Activated naive CD4-positive, alpha-beta T cell treated with anti-CD3 and anti-CD28 coated beads, Interleukin-2, amount 10 ng/mL, durations not matched to agents 7 days and 5 days (primary cell): ENCODE measurements at regions not wholly inside any gene's neighbourhood (a gene's known extent, or its start where the extent isn't known, plus 50 kb on each side); places are given as distances from the start of the nearest gene placed in this dataset.

Source experiments
- CTCF ChIA-PET: fragments of 350-600 bp; sonication (Branson Sonifier 250); formaldehyde crosslinking; loops from one replicate; lab custom pipeline; 2021; ENCODE audit warnings: antibody characterized with exemption; lab: Charles Lee
- DNase-seq: peaks from one replicate; pipeline ENCODE4 v3.0.0-alpha.2; 2020
- H3K27ac Mint-ChIP-seq: one replicate; pipeline ENCODE4 v1.8.0; 2021; ENCODE audit warnings: mild to moderate bottlenecking, moderate library complexity, mixed read lengths
- H3K27me3 Mint-ChIP-seq: one replicate; pipeline ENCODE4 v1.8.0; 2021; ENCODE audit warnings: mild to moderate bottlenecking, mixed read lengths
- H3K36me3 Mint-ChIP-seq: one replicate; pipeline ENCODE4 v1.8.0; 2021; ENCODE audit warnings: mixed read lengths
- H3K4me1 Mint-ChIP-seq: one replicate; pipeline ENCODE4 v1.8.0; 2021; ENCODE audit warnings: mixed read lengths
- H3K4me3 Mint-ChIP-seq: one replicate; pipeline ENCODE4 v1.8.0; 2021; ENCODE audit warnings: mild to moderate bottlenecking, moderate library complexity, mixed read lengths
- H3K9me3 Mint-ChIP-seq: one replicate; pipeline ENCODE4 v1.8.0; 2021; ENCODE audit warnings: mixed read lengths

GRCh38 chr1:208628022-208628914 lies 384.1 kb upstream of the PLXNA2 start:
- no peak for DNase-seq
- Mint-ChIP-seq H3K9me3 (no peaks in the 10 kb centered on the region), H3K4me1 (no peaks in the 10 kb centered on the region), H3K27ac (no peak overlapping the region), H3K27me3 (peaks cover 4% of the 10 kb centered on the region), H3K36me3 (no peaks in the 10 kb centered on the region), H3K4me3 (no peak overlapping the region)
- CTCF ChIA-PET = no interaction called here

GRCh38 chr1:208631092-208631491 lies 386.9 kb upstream of the PLXNA2 start:
- CTCF ChIA-PET = interaction anchor here (0.8 kb wide), 1 partner anchor 21 kb away, joined by 3 read pairs; no protein-coding TSS in a partner anchor
- no peaks in the 10 kb centered on the region for H3K4me1 Mint-ChIP-seq
- H3K27ac Mint-ChIP-seq = no peak overlapping the region
- no peaks in the 10 kb centered on the region for H3K9me3 Mint-ChIP-seq
- DNase-seq = no peak
- H3K36me3 Mint-ChIP-seq = no peaks in the 10 kb centered on the region
- H3K27me3 Mint-ChIP-seq = peaks cover 4% of the 10 kb centered on the region
- H3K4me3 Mint-ChIP-seq = no peak overlapping the region

DNA sequence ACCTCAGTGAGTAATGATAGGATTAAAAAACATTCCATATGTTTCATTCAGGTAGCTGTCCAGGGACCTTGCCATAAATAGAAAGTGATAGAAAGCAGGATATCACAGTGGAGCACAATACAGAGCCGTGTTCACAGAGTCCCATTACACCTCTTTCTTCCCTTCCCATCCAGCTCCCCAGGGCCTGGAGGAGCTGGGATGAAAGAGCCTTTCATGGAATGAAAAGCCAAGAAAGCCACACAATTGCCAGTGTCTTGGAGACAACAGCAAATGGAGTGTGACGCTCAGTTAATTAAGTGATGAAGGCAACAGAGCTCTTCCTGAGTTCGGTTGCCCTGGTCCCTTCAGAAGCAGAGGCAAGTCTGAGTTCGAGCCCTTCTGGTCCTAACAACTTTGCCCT lies 387.3 kb upstream of the PLXNA2 start:
- Mint-ChIP-seq H3K9me3 (no peaks in the 10 kb centered on the region), H3K27me3 (peaks cover 4% of the 10 kb centered on the region), H3K27ac (no peak overlapping the region), H3K36me3 (no peaks in the 10 kb centered on the region), H3K4me3 (no peak overlapping the region), H3K4me1 (no peaks in the 10 kb centered on the region)
- no peak for DNase-seq
- CTCF ChIA-PET = interaction anchor here (0.8 kb wide), 1 partner anchor 21 kb away, joined by 3 read pairs; no protein-coding TSS in a partner anchor

DNA sequence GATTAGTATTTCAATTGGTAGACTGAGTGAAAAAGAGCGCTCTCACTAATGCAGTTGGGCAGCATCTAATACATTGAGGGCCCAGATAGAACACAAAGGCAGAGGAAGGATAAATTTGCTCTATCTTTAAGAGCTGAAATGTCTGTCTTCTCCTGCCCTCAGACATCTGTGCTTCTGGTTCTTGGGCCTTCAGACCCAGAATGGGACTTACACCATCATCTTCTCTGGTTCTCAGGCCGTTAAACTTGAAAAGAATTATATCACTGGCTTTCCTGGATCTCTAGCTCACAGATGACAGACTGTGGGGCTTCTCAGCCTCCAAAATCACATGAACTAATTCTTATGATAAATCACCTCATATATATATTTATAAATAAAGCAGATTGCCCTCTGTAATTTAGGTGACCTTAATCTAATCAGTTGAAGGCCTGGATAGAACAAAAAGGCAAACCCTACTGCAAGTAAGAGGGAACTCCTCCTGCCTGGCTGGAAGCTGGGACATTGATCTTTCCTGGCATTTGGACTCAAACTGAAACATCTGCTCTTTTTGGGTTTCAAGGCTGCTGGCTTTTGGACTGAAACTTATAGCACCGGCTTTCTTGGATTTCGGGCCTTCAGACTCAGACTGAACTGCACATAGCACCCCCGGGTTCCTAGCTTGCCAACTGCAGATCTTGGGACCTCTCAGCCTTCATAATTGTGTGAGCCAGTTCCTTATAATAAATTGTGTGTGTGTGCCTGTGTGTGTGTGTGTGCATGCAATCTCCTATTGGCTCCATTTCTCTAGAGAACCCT lies 390.4 kb upstream of the PLXNA2 start:
- DNase-seq = no peak
- Mint-ChIP-seq H3K27me3 (peaks cover 4% of the 10 kb centered on the region), H3K36me3 (no peaks in the 10 kb centered on the region), H3K9me3 (no peaks in the 10 kb centered on the region), H3K4me3 (no peak overlapping the region), H3K27ac (no peak overlapping the region), H3K4me1 (no peaks in the 10 kb centered on the region)
- CTCF ChIA-PET = no interaction called here

GRCh38 chr1:208637181-208637580 lies 393.0 kb upstream of the PLXNA2 start:
- no peaks in the 10 kb centered on the region for H3K4me1 Mint-ChIP-seq
- no peaks in the 10 kb centered on the region for H3K27me3 Mint-ChIP-seq
- DNase-seq = no peak
- no peaks in the 10 kb centered on the region for H3K9me3 Mint-ChIP-seq
- no peak overlapping the region for H3K27ac Mint-ChIP-seq
- no peaks in the 10 kb centered on the region for H3K36me3 Mint-ChIP-seq
- H3K4me3 Mint-ChIP-seq = no peak overlapping the region
- CTCF ChIA-PET = no interaction called here

DNA sequence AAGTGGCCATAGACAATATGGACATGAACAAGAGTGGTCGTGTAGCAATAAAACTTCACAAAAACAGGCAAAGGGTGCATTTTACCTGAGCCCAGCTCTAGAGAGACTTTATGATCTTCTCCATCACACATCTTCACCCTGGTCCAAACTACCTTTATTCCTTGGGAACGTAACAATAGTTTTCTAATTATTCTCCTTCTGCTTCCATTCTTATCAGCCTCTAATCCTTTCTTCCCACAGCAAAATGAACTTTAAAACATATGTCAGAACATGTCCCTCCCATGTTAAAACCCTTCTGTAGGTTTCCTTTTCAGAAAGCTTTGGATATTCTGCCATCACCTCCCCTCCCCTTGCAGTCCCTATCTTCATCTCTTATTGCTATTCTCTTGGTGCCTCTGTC lies 395.2 kb upstream of the PLXNA2 start:
- no peak overlapping the region for H3K27ac Mint-ChIP-seq
- no peaks in the 10 kb centered on the region for H3K9me3 Mint-ChIP-seq
- H3K27me3 Mint-ChIP-seq = no peaks in the 10 kb centered on the region
- H3K36me3 Mint-ChIP-seq = no peaks in the 10 kb centered on the region
- CTCF ChIA-PET = interaction anchor here (1.4 kb wide), 1 partner anchor 13 kb away, joined by 3 read pairs; no protein-coding TSS in a partner anchor
- H3K4me3 Mint-ChIP-seq = no peak overlapping the region
- H3K4me1 Mint-ChIP-seq = no peaks in the 10 kb centered on the region
- no peak for DNase-seq

DNA sequence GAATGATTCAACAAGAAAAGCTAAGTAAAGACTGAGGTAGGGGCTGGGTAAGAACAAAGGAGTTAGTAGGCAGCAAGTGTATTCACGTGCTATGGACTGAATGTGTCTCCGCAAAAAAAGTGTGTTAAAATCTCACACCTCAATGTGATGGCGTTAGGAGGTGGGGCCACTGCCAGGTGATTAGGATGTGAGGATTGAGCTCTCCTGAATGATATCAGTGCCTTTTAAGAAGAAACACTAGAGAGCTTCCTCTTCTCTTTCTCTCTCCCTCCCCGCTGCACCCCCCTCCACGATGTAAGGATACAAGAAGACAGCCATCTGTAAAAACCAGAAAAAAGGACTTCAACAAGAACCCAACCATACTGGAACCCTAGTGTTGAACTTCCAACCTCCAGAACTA lies 396.1 kb upstream of the PLXNA2 start:
- DNase-seq = no peak
- CTCF ChIA-PET = interaction anchor here (1.4 kb wide), 1 partner anchor 12 kb away, joined by 3 read pairs; no protein-coding TSS in a partner anchor
- H3K27ac Mint-ChIP-seq = no peak overlapping the region
- no peaks in the 10 kb centered on the region for H3K27me3 Mint-ChIP-seq
- no peaks in the 10 kb centered on the region for H3K4me1 Mint-ChIP-seq
- H3K9me3 Mint-ChIP-seq = no peaks in the 10 kb centered on the region
- no peak overlapping the region for H3K4me3 Mint-ChIP-seq
- no peaks in the 10 kb centered on the region for H3K36me3 Mint-ChIP-seq

DNA sequence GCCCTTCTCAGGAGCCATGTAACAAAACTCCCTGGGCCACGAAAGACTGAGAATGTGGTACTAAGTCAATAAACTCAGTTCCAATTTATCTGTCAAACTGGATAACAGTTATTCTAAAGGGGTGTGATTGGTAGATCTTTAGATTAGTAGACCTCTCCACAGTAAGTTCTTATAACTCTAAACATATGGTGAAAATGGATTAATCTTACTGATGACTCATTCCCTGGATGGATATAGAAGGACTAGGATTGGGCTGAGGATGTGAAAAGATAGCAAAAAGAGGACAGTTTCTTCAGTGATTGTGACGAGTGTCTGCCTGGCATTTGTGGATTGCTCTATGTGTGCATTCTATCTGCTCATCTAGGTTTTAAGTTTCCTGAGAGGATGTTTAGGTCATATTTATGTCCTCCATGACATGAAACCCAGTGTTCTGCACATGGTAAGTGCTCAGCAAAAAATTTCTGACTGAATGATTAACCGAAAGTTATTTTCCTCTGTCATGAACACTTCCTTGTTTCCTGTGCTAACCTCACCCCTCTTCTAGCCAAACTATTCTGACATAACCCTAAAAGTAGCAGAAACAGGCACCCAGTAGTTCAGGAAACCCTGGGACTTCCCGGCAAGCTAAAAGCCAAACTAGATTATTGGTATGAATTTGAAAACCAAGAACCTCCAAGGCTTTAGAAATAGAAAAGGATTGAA lies 397.5 kb upstream of the PLXNA2 start:
- Mint-ChIP-seq H3K27ac (no peak overlapping the region), H3K4me1 (no peaks in the 10 kb centered on the region), H3K9me3 (no peaks in the 10 kb centered on the region), H3K36me3 (no peaks in the 10 kb centered on the region), H3K27me3 (peaks cover 5% of the 10 kb centered on the region), H3K4me3 (no peak overlapping the region)
- CTCF ChIA-PET = no interaction called here
- no peak for DNase-seq

DNA sequence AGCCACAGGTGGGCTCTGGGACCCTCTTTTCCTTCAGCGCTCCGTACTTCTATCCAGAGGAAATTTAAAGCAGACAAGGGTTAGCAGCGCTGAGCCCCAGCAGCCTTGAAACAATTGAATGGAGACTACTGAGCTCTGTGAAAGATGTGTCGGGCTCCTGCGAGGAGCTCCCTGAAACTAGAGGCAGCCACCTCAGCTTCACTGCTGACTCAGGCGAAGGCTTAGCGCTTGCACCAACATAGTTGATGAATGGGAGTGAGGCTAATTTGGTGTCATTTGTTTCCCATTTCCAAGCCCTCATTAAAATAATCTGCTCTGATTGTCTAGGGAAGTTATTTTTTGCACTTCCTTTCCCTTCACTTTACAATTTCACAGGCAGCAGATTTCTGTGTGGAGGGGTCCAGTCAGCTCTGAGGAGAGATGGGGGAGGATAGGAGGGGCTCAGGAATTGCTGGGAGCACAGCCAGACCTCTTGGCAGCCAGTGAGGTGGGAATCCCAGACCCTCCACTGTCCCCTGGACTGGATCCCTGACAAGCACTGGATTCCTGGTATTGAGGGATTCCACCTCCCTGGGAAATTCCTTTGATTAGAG lies 398.9 kb upstream of the PLXNA2 start:
- CTCF ChIA-PET = interaction anchor here (1.4 kb wide), 1 partner anchor 9 kb away, joined by 4 read pairs; no protein-coding TSS in a partner anchor
- H3K36me3 Mint-ChIP-seq = no peaks in the 10 kb centered on the region
- no peaks in the 10 kb centered on the region for H3K9me3 Mint-ChIP-seq
- DNase-seq = no peak
- H3K27ac Mint-ChIP-seq = no peak overlapping the region
- H3K27me3 Mint-ChIP-seq = peaks cover 5% of the 10 kb centered on the region
- no peak overlapping the region for H3K4me3 Mint-ChIP-seq
- no peaks in the 10 kb centered on the region for H3K4me1 Mint-ChIP-seq

- H3K4me3 Mint-ChIP-seq = no peak overlapping the region
- no peaks in the 10 kb centered on the region for H3K4me1 Mint-ChIP-seq
- peaks cover 5% of the 10 kb centered on the region for H3K27me3 Mint-ChIP-seq
- no peaks in the 10 kb centered on the region for H3K9me3 Mint-ChIP-seq
- no peak overlapping the region for H3K27ac Mint-ChIP-seq
- no peak for DNase-seq
- H3K36me3 Mint-ChIP-seq = no peaks in the 10 kb centered on the region
- CTCF ChIA-PET = interaction anchor here (1.2 kb wide), 1 partner anchor 23 kb away, joined by 3 read pairs; no protein-coding TSS in a partner anchor
These were observed 400.4 kb upstream of the PLXNA2 start for GRCh38 chr1:208644401-208645160.

- peaks cover 5% of the 10 kb centered on the region for H3K27me3 Mint-ChIP-seq
- CTCF ChIA-PET = no interaction called here
- no peak for DNase-seq
- H3K27ac Mint-ChIP-seq = no peak overlapping the region
- no peaks in the 10 kb centered on the region for H3K4me1 Mint-ChIP-seq
- no peaks in the 10 kb centered on the region for H3K9me3 Mint-ChIP-seq
- H3K36me3 Mint-ChIP-seq = no peaks in the 10 kb centered on the region
- no peak overlapping the region for H3K4me3 Mint-ChIP-seq
These were observed 402.2 kb upstream of the PLXNA2 start for GRCh38 chr1:208646431-208646830.

DNA sequence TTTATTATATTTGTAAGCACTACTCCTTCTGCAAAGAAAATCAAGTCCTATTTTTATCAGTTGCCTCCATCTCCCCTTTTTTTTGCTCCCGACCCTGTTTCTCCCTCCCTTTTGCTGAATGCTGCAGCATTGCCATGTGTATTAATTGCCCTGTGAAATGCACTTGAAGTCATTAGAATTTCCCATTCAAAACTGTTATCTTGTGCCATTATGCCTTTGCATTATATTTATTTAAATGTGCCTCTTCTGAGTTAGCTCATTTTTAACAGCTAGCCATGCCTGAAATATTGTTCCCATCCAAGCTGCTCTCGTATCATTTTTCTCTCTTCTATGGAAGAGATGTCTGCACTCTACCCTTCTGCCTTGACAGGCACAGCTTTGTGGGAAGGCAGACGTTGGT lies 404.0 kb upstream of the PLXNA2 start:
- peaks cover 8% of the 10 kb centered on the region for H3K27me3 Mint-ChIP-seq
- CTCF ChIA-PET = interaction anchor here (2.3 kb wide), 1 partner anchor 600 kb away, joined by 8 read pairs; no protein-coding TSS in a partner anchor
- no peaks in the 10 kb centered on the region for H3K9me3 Mint-ChIP-seq
- H3K36me3 Mint-ChIP-seq = no peaks in the 10 kb centered on the region
- no peak overlapping the region for H3K4me3 Mint-ChIP-seq
- no peak overlapping the region for H3K27ac Mint-ChIP-seq
- no peaks in the 10 kb centered on the region for H3K4me1 Mint-ChIP-seq
- no peak for DNase-seq
